H1 (cell line): ENCODE measurements at regions not wholly inside any gene's neighbourhood (a gene's known extent, or its start where the extent isn't known, plus 50 kb on each side); places are given as distances from the start of the nearest gene placed in this dataset.

ENCODE experiments used
- CTCF ChIA-PET: fragments of 300-600 bp; sonication (Branson Sonifier 250); formaldehyde crosslinking; loops from one replicate; lab custom pipeline; 2021; ENCODE audit not compliant: partially characterized antibody; lab: Charles Lee
- POLR2A ChIA-PET: fragments of 300-600 bp; sonication (Branson Sonifier 250); formaldehyde crosslinking; loops from one replicate; lab custom pipeline; 2021; ENCODE audit warnings: inconsistent platforms; ENCODE audit not compliant: partially characterized antibody; lab: Charles Lee
- DNase-seq, 2 experiments: peaks; one replicate each; pipeline versions ENCODE4 v3.0.0 to v3.0.0-alpha.2; 2010 to 2022; ENCODE audit warnings: low spot score in 2 of 2, low read depth in 1 of 2, mixed read lengths in 1 of 2
- FAIRE-seq: peaks from 2 replicates; lab custom pipeline; 2011; peaks lifted over from hg19 to GRCh38; lab: Jason Lieb, UNC
- H2AFZ ChIP-seq: 2 replicates; pipeline ENCODE4 v1.8.1; 2012; ENCODE audit warnings: low read length, inconsistent platforms
- H2AK5ac ChIP-seq: 2 replicates; pipeline ENCODE4 v1.6.1; 2013; ENCODE audit warnings: low read depth, low read length
- H2BK120ac ChIP-seq: replicated peaks from 2 replicates; pipeline ENCODE3; 2013; ENCODE audit warnings: low read depth, low read length, inconsistent platforms
- H2BK12ac ChIP-seq: 2 replicates; pipeline ENCODE4 v1.6.1; 2013; ENCODE audit warnings: low read depth, low read length
- H2BK15ac ChIP-seq: 2 replicates; pipeline ENCODE4 v1.6.1; 2013; ENCODE audit warnings: low read length
- H2BK20ac ChIP-seq: 2 replicates; pipeline ENCODE4 v1.6.1; 2013; ENCODE audit warnings: low read length
- H2BK5ac ChIP-seq: 2 replicates; pipeline ENCODE4 v1.6.1; 2013; ENCODE audit warnings: low read depth, low read length
- H3K14ac ChIP-seq: 2 replicates; pipeline ENCODE4 v1.6.1; 2013; ENCODE audit warnings: inconsistent platforms; ENCODE audit not compliant: insufficient read length
- H3K18ac ChIP-seq: 2 replicates; pipeline ENCODE4 v1.6.1; 2013; ENCODE audit warnings: low read length; ENCODE audit errors: extremely low read depth
- H3K23ac ChIP-seq: 2 replicates; pipeline ENCODE4 v1.6.1; 2013; ENCODE audit warnings: inconsistent platforms; ENCODE audit not compliant: insufficient read length
- H3K23me2 ChIP-seq: 2 replicates; pipeline ENCODE4 v1.6.1; 2013; ENCODE audit warnings: low read depth, low read length
- H3K27ac ChIP-seq: 2 replicates; pipeline ENCODE4 v1.6.1; 2011; ENCODE audit warnings: low read depth, low read length, inconsistent platforms
- H3K27me3 ChIP-seq, 4 experiments: replicated peaks in 1 of 4; 1 replicate in 1 of 4; 2 replicates in 3 of 4; pipeline versions ENCODE4 v1.6.1 to v1.8.1; 2011 to 2013; ENCODE audit warnings: low read length in 3 of 4, mild to moderate bottlenecking in 3 of 4, inconsistent platforms in 2 of 4, mixed read lengths in 2 of 4, moderate library complexity in 1 of 4; ENCODE audit not compliant: control insufficient read depth in 3 of 4, insufficient read depth in 3 of 4; ENCODE audit errors: extremely low read depth in 1 of 4
- H3K36me3 ChIP-seq, 4 experiments: 2 replicates each; pipeline versions ENCODE4 v1.6.1 to v1.8.1; 2011 to 2013; ENCODE audit warnings: mild to moderate bottlenecking in 4 of 4, low read length in 3 of 4, moderate library complexity in 2 of 4, control low read depth in 1 of 4, inconsistent platforms in 1 of 4; ENCODE audit not compliant: insufficient read depth in 4 of 4, control insufficient read depth in 2 of 4
- H3K4ac ChIP-seq: replicated peaks from 2 replicates; pipeline ENCODE3; 2013; ENCODE audit warnings: low read length, low read depth, mixed read lengths, inconsistent platforms; ENCODE audit not compliant: insufficient read length
- H3K4me1 ChIP-seq, 4 experiments: replicated peaks in 1 of 4; 1 replicate in 1 of 4; 2 replicates in 3 of 4; pipeline versions ENCODE4 v1.6.1 to v1.8.1; 2011 to 2013; ENCODE audit warnings: low read length in 3 of 4, inconsistent platforms in 2 of 4, mixed read lengths in 1 of 4; ENCODE audit not compliant: insufficient read depth in 4 of 4, control insufficient read depth in 3 of 4
- H3K4me2 ChIP-seq, 2 experiments: 2 replicates each; pipeline versions ENCODE4 v1.6.1 to v1.8.1; 2011 to 2013; ENCODE audit warnings: low read depth in 2 of 2, low read length in 2 of 2, control low read depth in 1 of 2, inconsistent platforms in 1 of 2, mild to moderate bottlenecking in 1 of 2; ENCODE audit not compliant: insufficient read depth in 1 of 2
- H3K4me3 ChIP-seq, 4 experiments: fragments of 200-600, 300-600 bp in 1 of 4; sonication (generic), shearing (Covaris generic), sonication (Bioruptor Twin) in 1 of 4; 2 replicates each; pipeline versions ENCODE4 v1.5.1 to v1.8.1; 2011 to 2016; ENCODE audit warnings: low read length in 4 of 4, low read depth in 3 of 4, control low read depth in 2 of 4, inconsistent platforms in 2 of 4, mild to moderate bottlenecking in 2 of 4, mixed read lengths in 1 of 4, moderate library complexity in 1 of 4; ENCODE audit not compliant: insufficient read depth in 2 of 4; ENCODE audit errors: extremely low read depth in 1 of 4
- H3K56ac ChIP-seq: replicated peaks from 2 replicates; pipeline ENCODE3; 2013; ENCODE audit warnings: low read depth, mild to moderate bottlenecking, mixed read lengths, low read length, inconsistent platforms; ENCODE audit not compliant: insufficient read length
- H3K79me1 ChIP-seq: 2 replicates; pipeline ENCODE4 v1.6.1; 2013; ENCODE audit warnings: low read depth, low read length, control low read depth
- H3K79me2 ChIP-seq, 2 experiments: 2 replicates each; pipeline versions ENCODE4 v1.6.1 to v1.8.1; 2012 to 2013; ENCODE audit warnings: low read length in 2 of 2, mild to moderate bottlenecking in 2 of 2, inconsistent platforms in 1 of 2; ENCODE audit not compliant: insufficient read depth in 2 of 2, control insufficient read depth in 1 of 2
- H3K9ac ChIP-seq, 4 experiments: replicated peaks in 1 of 4; 1 replicate in 1 of 4; 2 replicates in 3 of 4; pipeline versions ENCODE4 v1.6.1 to v1.8.1; 2011 to 2013; ENCODE audit warnings: low read depth in 3 of 4, low read length in 3 of 4, control low read depth in 2 of 4, mild to moderate bottlenecking in 2 of 4, moderate library complexity in 2 of 4, inconsistent platforms in 1 of 4; ENCODE audit errors: extremely low read depth in 1 of 4
- H3K9me3 ChIP-seq, 2 experiments: 2 replicates each; pipeline versions ENCODE4 v1.6.1 to v1.8.1; 2012 to 2013; ENCODE audit warnings: mild to moderate bottlenecking in 2 of 2, moderate library complexity in 2 of 2, control low read depth in 1 of 2, inconsistent platforms in 1 of 2, low read depth in 1 of 2, low read length in 1 of 2, mixed read lengths in 1 of 2; ENCODE audit not compliant: insufficient read depth in 2 of 2
- H4K20me1 ChIP-seq, 2 experiments: replicated peaks in 1 of 2; 2 replicates each; pipeline versions ENCODE3 to v1.8.1; 2011 to 2013; ENCODE audit warnings: inconsistent platforms in 2 of 2, low read length in 2 of 2, mild to moderate bottlenecking in 1 of 2; ENCODE audit not compliant: insufficient read depth in 2 of 2, control insufficient read depth in 1 of 2
- H4K5ac ChIP-seq: 2 replicates; pipeline ENCODE4 v1.6.1; 2013; ENCODE audit warnings: low read length, low read depth, mixed read lengths, inconsistent platforms; ENCODE audit not compliant: insufficient read length
- H4K8ac ChIP-seq: 2 replicates; pipeline ENCODE4 v1.8.0; 2013; ENCODE audit warnings: mild to moderate bottlenecking, moderate library complexity, low read length, inconsistent platforms; ENCODE audit not compliant: insufficient read depth; ENCODE audit errors: extremely low read depth
- H4K91ac ChIP-seq: replicated peaks from 2 replicates; pipeline ENCODE3; 2013; ENCODE audit warnings: low read length, mixed read lengths, inconsistent platforms; ENCODE audit not compliant: insufficient read length
- CTCF ChIP-seq, 3 experiments: IDR thresholded peaks; 1 replicate in 2 of 3; 2 replicates in 1 of 3; pipeline versions ENCODE4 v1.5.1 to v1.6.1; 2011; ENCODE audit warnings: low read length in 3 of 3, mild to moderate bottlenecking in 3 of 3, inconsistent platforms in 2 of 3, low read depth in 1 of 3, moderate library complexity in 1 of 3; ENCODE audit not compliant: insufficient read depth in 1 of 3; ENCODE audit errors: control extremely low read depth in 1 of 3
- KDM4A ChIP-seq: IDR thresholded peaks from one replicate; pipeline ENCODE4 v1.7.1; 2012; ENCODE audit warnings: low read depth, mild to moderate bottlenecking, moderate library complexity, low read length, inconsistent platforms; ENCODE audit not compliant: severe bottlenecking
- RNF2 ChIP-seq: fragments of 200-900, 300-1000 bp; sonication (generic); IDR thresholded peaks from 2 replicates; pipeline ENCODE4 v1.7.1; 2016; ENCODE audit warnings: borderline replicate concordance, low read depth, mild to moderate bottlenecking, antibody characterized with exemption, low read length; ENCODE audit not compliant: poor library complexity, severe bottlenecking; ENCODE audit errors: missing control alignments
- SIN3A ChIP-seq, 2 experiments: IDR thresholded peaks in 1 of 2; conservative IDR thresholded peaks in 1 of 2; 2 replicates each; pipeline ENCODE4 v1.6.1; 2011 to 2012; ENCODE audit warnings: low read length in 2 of 2, improper control_type of control experiment in 1 of 2, low read depth in 1 of 2, mild to moderate bottlenecking in 1 of 2
- WGBS, 2 experiments: shearing (Covaris generic) in 1 of 2; methylation state at CpG; one replicate each; pipeline versions ENCODE4 v1.1.6 to v1.1.7; 2013 to 2015; ENCODE audit warnings: low lambda C conversion rate in 2 of 2, mixed read lengths in 2 of 2, inconsistent platforms in 1 of 2, low coverage in 1 of 2, missing lambda C conversion rate in 1 of 2; ENCODE audit not compliant: insufficient replicate concordance in 2 of 2, insufficient coverage in 1 of 2, insufficient read length in 1 of 2; ENCODE audit errors: extremely low coverage in 1 of 2, missing lambda C conversion rate in 1 of 2; 5-methylcytosine and 5-hydroxymethylcytosine counted together

GRCh38 chr14:84927096-84927827 is 602.7 kb upstream of the FLRT2 start:
- TF ChIP-seq CTCF (IDR thresholded peaks at IDR 0.05; ENCODE audit: control extremely low read depth in 1 of 3, insufficient read depth in 1 of 3, low read depth in 1 of 3, low read length in 3 of 3) (no peak), RNF2 (no peak), SIN3A (conservative IDR thresholded peaks at IDR 0.05 in 1 of 2, IDR thresholded peaks at IDR 0.05 in 1 of 2; ENCODE audit: low read depth in 1 of 2, low read length in 2 of 2) (no peak), KDM4A (no peak)
- TF ChIP-seq, all 59 proteins: peak for 0
- POLR2A ChIA-PET = no interaction called here
- 98% methylated on average over 6 of the region's 6 CpGs; no CpG with 5 or more reads in 1 of the 2 experiments for WGBS, 2 experiments
- FAIRE-seq (no peak), DNase-seq (no peak)
- no peaks in the 10 kb centered on the region for H3K36me3 ChIP-seq
- H2BK20ac ChIP-seq = no peak overlapping the region
- H2BK120ac ChIP-seq = no peak overlapping the region
- CTCF ChIA-PET = no interaction called here
- no peak overlapping the region for H3K56ac ChIP-seq
- no peak overlapping the region for H3K14ac ChIP-seq
- H3K4me3 ChIP-seq = no peak overlapping the region
- no peaks in the 10 kb centered on the region for H3K23me2 ChIP-seq
- no peak overlapping the region for H3K18ac ChIP-seq
- H4K5ac ChIP-seq = no peak overlapping the region
- H3K23ac ChIP-seq = no peak overlapping the region
- H3K4me2 ChIP-seq = no peak overlapping the region
- no peak overlapping the region for H4K8ac ChIP-seq
- no peaks in the 10 kb centered on the region for H3K79me2 ChIP-seq
- no peak overlapping the region for H3K4ac ChIP-seq
- H2BK5ac ChIP-seq = no peak overlapping the region
- H2BK15ac ChIP-seq = no peak overlapping the region
- no peaks in the 10 kb centered on the region for H3K4me1 ChIP-seq
- H3K79me1 ChIP-seq = no peaks in the 10 kb centered on the region
- no peak overlapping the region for H3K27ac ChIP-seq
- no peak overlapping the region for H2AK5ac ChIP-seq
- H2AFZ ChIP-seq = no peak overlapping the region
- H3K9ac ChIP-seq = no peak overlapping the region
- H4K20me1 ChIP-seq = no peaks in the 10 kb centered on the region
- no peak overlapping the region for H4K91ac ChIP-seq
- H3K9me3 ChIP-seq = no peaks in the 10 kb centered on the region
- no peak overlapping the region for H2BK12ac ChIP-seq
- no peaks in the 10 kb centered on the region for H3K27me3 ChIP-seq
